ENCODE measurements at regions not wholly inside any gene's neighbourhood (a gene's known extent, or its start where the extent isn't known, plus 50 kb on each side); places are given as distances from the start of the nearest gene placed in this dataset.

DNA sequence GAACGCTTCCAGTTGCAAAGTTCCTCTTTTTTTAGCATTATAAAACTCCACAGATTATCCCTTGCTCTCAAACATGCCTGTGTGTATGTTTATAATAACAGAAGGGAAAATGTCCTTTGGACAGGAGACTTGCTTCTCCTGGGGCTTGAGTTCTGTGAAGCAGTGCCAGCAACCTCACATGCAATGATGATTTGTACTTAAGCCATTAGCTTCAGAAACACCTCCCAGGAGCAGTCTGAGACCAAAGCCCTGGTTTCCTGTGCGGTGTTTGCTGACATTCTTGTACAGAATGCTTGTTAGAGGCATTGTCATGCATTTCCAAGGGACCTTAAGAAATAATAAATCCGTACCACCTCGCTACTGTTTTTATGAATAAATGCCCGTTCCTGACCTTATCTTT, 752.8 kb downstream of the CBLN4 start:
- ChIA-PET POLR2A (ENCODE audit: low non-redundant PET) (no interaction called here), CTCF (interaction anchor here (0.5 kb wide), 1 partner anchor 22 kb away, joined by 6 read pairs; no protein-coding TSS in a partner anchor)
- DNase-seq (ENCODE audit: low spot score), result no peak
- no peak overlapping the region for H3K27ac ChIP-seq
- TF ChIP-seq CTCF (conservative IDR thresholded peaks at IDR 0.05; ENCODE audit: low read depth), result no peak

DNA sequence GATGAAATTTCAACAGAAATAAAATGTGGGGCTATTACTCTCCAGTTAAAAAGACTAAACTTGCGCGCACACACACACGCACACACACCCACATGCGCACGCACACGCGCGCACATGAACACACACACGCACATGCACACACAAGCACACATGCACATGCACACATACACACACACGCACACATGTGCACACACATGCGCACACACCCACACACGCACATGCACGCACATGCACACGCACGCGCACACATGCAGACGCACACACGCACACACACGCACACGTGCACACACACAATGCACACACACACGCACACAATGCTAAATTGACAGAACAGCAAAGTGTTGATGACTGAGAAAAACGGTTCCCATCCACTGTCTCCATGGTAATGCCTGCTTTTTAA, 754.1 kb downstream of the CBLN4 start:
- TF ChIP-seq CTCF (conservative IDR thresholded peaks at IDR 0.05; ENCODE audit: low read depth), result no peak
- CTCF ChIA-PET, result no interaction called here
- POLR2A ChIA-PET (ENCODE audit: low non-redundant PET), result no interaction called here
- no peak overlapping the region for H3K27ac ChIP-seq
- no peak for DNase-seq (ENCODE audit: low spot score)

DNA sequence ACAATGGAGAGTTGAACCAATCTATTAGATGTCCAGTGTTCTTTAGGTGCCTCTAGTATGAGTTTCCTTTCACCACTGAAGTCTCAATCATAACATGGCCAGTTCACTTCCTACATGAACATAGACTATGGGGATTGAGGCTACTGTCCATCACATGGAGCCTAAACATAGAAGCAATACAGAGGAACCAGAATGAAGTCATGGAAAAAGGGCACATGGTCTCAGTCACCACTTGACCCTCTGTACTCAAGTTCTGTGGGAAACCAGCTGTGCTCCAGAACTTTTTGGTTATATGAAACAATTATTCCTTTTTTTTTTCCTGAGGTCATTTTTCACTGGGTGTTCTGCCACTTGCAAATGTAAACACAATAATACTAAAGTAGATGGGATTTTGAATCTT, 762.5 kb downstream of the CBLN4 start:
- ChIA-PET CTCF (interaction anchor here (0.6 to 0.7 kb wide), 2 partner anchors 18 to 460 kb away, joined by 3 to 4 read pairs; no protein-coding TSS in a partner anchor), POLR2A (ENCODE audit: low non-redundant PET) (no interaction called here)
- no peak for TF ChIP-seq CTCF (conservative IDR thresholded peaks at IDR 0.05; ENCODE audit: low read depth)
- H3K27ac ChIP-seq, result no peak overlapping the region
- no peak for DNase-seq (ENCODE audit: low spot score)

DNA sequence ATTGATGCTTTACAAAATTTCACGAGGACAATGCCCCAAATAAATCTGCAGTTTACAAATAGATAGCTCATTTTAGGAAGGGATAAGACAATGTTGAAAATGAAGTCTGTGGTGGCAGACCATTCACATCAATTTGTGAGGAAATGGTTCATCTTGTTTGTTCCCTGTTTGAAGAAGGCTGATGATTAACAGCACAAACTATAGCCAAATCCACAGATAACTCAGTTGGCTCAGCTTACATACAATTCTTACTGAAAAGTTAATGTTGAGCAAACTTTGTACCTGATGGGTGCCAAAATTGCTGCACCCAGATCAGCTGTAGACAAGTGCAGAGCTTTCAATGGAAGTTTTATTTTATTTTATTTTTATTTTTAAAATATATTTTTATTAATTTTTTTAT, 763.9 kb downstream of the DOK5 start:
- ChIA-PET POLR2A (ENCODE audit: low non-redundant PET) (no interaction called here), CTCF (no interaction called here)
- DNase-seq (ENCODE audit: low spot score), result no peak
- no peak for TF ChIP-seq CTCF (conservative IDR thresholded peaks at IDR 0.05; ENCODE audit: low read depth)
- H3K27ac ChIP-seq, result no peak overlapping the region

GRCh38 chr20:55232647-55233046, 757.3 kb downstream of the DOK5 start:
- no peak for TF ChIP-seq CTCF (conservative IDR thresholded peaks at IDR 0.05; ENCODE audit: low read depth)
- no peak for DNase-seq (ENCODE audit: low spot score)
- ChIA-PET CTCF (no interaction called here), POLR2A (ENCODE audit: low non-redundant PET) (no interaction called here)
- no peak overlapping the region for H3K27ac ChIP-seq

- ChIA-PET CTCF (interaction anchor here (0.6 kb wide), 1 partner anchor 583 kb away, joined by 5 read pairs; no protein-coding TSS in a partner anchor), POLR2A (ENCODE audit: low non-redundant PET) (no interaction called here)
- H3K27ac ChIP-seq, result no peak overlapping the region
- no peak for DNase-seq (ENCODE audit: low spot score)
- TF ChIP-seq CTCF (conservative IDR thresholded peaks at IDR 0.05; ENCODE audit: low read depth), result no peak
These were observed 754.1 kb downstream of the DOK5 start for GRCh38 chr20:55229451-55229850.

Data from RWPE1 (cell line).